Astrocyte (in vitro differentiated cells and primary cell): ENCODE measurements at regions not wholly inside any gene's neighbourhood (a gene's known extent, or its start where the extent isn't known, plus 50 kb on each side); places are given as distances from the start of the nearest gene placed in this dataset.

Experiments
- EZH2 ChIP-seq: IDR thresholded peaks from 2 replicates; pipeline ENCODE4 v1.6.1; 2012; ENCODE audit warnings: mild to moderate bottlenecking, low read length, inconsistent platforms; ENCODE audit not compliant: insufficient read depth
- TF ChIP-seq, protein P1 (sequence below): IDR thresholded peaks from 2 replicates; pipeline ENCODE4 v1.5.1; 2011; ENCODE audit warnings: low read depth, mild to moderate bottlenecking, inconsistent platforms, low read length, moderate library complexity; ENCODE audit not compliant: insufficient read depth

DNA sequence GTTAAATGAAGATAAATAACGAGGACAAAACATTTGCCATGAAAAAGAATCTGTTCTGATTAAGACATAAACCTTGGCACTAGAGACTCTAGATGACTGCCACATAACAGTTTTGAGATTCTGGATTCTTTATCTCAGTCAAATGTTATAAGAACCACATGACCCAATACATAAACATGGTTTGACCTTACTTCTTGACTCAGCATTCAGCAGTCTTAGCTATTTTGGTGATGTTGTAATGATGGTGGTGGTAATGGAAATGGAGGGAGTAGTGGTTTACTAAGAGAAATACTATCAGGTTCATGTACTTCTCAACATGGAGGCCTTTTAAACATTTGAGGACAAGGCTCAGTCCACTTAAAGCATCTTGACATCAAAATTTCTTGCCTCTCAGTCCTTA, 925.4 kb downstream of the CDH11 start:
- TF ChIP-seq, protein P1, sequence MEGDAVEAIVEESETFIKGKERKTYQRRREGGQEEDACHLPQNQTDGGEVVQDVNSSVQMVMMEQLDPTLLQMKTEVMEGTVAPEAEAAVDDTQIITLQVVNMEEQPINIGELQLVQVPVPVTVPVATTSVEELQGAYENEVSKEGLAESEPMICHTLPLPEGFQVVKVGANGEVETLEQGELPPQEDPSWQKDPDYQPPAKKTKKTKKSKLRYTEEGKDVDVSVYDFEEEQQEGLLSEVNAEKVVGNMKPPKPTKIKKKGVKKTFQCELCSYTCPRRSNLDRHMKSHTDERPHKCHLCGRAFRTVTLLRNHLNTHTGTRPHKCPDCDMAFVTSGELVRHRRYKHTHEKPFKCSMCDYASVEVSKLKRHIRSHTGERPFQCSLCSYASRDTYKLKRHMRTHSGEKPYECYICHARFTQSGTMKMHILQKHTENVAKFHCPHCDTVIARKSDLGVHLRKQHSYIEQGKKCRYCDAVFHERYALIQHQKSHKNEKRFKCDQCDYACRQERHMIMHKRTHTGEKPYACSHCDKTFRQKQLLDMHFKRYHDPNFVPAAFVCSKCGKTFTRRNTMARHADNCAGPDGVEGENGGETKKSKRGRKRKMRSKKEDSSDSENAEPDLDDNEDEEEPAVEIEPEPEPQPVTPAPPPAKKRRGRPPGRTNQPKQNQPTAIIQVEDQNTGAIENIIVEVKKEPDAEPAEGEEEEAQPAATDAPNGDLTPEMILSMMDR, result no peak
- TF ChIP-seq EZH2, result no peak
